Stimulated activated CD4-positive, alpha-beta T cell treated with anti-CD3 and anti-CD28 coated beads, Interleukin-4, amount 100 ng/mL, for 1 hour (primary cell): ENCODE measurements at regions not wholly inside any gene's neighbourhood (a gene's known extent, or its start where the extent isn't known, plus 50 kb on each side); places are given as distances from the start of the nearest gene placed in this dataset.

Source experiments
- DNase-seq: peaks from one replicate; pipeline ENCODE4 v3.0.0-alpha.2; 2020

DNA sequence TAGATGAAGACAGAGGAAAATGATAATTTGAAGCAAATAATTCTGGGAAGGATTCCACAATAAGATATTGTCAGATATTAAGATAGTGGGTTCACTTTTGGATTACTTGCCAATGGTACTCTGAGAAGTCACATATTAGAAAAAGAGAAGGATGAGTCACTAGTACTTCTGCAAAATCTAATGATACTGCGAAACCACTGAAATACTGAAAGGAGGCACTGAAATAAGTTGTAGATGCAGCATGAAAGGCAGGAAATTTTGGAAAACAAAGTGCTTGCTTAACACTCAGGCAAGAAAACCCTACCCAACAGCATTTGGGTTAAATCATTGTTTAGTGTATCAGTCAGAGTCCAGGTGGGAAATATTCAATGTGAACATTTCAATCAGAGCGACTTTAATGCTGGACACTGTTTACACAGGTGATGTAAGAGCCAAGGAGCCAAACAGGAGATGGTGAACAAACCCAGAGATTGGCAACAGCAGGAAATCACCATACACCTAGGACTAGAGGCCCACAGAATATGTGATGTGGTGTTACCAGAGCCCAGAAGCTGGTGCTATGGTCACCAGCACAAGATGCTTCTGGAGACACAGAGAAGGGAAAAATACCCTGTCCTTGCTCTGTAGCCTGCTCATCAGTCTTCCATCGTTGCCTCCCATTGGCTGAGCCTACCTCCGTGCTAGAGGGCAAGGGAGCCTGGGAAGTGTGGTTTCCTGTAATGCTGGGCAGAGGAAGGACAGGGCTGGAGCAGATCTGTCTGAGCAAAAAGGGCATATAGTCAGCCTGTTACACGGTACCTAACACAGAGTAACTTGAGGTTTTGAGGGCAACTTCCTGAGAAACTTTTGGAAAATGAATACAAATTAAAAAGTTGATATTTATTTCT, 204.7 kb upstream of the ITGA4 start:
- no peak for DNase-seq

GRCh38 chr2:181253438-181253837, 203.7 kb upstream of the ITGA4 start:
- no peak for DNase-seq

DNA sequence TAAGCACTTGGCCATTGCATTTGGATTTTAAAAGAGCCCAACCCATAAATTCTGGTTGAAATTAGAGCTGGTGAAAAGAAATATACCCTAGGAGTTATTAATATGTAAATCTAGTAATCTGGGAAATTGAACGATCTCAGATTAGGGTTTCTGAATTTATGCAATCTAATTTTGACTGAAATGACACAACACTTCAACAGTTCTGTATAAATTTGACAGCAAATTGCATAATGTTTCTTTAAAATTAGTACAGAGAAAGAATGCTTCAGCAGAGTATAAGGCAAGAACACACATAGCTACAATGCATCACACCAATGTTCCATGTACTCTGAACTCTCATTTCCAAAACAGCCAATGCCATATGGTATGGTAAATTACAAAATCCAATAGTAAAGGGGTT, 201.5 kb upstream of the ITGA4 start:
- DNase-seq, result no peak

GRCh38 chr2:181258720-181259119, 198.5 kb upstream of the ITGA4 start:
- DNase-seq, result no peak

DNA sequence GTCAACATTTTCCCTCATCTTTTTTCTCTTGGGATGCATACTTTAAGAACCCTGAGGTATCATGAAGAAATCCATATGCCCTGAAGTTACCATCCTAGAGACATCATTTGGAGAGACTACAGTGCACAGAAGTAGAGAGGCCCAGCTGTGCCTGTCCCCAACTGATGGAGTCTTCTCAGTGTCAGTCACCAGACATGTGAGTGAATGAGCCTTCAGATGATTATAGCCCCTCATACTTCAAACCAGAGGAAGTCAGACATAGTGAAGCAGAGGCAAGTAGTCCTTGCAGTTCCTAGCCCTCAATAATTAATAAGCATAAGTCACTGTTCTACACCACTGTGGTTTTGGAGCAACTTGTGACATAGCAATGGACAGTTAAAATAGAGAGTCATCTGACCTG, 194.4 kb upstream of the ITGA4 start:
- DNase-seq, result no peak

DNA sequence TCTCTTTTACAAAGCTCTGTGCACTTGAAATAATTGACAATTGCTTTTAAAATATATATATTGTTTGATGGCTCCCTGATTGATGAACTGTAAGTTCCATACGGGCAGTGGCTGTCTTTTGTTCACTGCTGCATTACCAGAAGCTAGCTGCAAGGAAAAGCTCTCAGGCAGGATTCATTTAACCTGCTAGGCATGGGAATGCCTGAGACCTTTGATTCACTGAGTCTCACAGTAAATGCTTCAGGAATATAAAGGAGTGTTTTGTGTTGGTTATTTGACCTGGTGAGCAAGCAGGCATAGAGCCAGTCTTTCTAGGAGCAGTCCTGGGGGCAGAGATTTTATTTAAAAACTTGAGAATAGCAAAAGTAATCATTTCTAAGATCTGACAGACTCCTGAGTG, 193.2 kb upstream of the ITGA4 start:
- no peak for DNase-seq

DNA sequence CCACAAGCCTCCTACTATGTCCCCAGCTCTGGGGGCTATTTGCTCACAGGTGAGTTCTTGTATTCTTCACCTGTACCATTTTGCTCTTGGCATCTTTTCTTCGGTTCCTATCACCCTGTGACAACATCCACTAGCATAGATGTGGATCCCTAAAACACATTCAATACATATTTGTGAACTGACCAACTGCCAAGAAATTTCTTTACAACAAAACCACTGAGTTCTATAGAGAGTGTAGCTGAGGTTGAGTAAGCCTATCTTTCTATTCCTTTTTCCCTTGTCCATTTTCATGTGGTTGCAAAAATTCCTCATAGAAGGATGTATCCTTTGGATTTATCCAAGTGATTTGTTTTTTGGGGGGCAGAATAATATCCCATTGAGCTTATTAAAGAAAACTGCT, 192.7 kb upstream of the ITGA4 start:
- no peak for DNase-seq

DNA sequence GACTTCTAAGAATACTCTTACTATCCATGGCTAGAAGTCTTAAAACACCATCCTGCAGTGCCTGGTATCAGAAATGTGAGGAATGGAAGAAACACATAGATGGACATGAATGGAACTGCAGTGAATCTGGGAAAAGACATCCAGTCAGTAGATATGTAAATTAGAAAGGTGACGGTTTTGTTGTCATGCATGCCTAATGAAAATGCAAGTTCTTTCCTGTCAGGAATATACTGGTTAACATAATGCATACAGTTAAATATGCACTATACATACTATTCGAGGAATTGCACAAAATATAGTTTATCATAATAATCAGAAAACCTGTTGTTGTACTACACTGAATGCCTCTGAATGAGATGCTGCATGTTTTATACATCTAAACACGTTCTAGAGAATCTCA, 190.6 kb upstream of the ITGA4 start:
- DNase-seq, result no peak

DNA sequence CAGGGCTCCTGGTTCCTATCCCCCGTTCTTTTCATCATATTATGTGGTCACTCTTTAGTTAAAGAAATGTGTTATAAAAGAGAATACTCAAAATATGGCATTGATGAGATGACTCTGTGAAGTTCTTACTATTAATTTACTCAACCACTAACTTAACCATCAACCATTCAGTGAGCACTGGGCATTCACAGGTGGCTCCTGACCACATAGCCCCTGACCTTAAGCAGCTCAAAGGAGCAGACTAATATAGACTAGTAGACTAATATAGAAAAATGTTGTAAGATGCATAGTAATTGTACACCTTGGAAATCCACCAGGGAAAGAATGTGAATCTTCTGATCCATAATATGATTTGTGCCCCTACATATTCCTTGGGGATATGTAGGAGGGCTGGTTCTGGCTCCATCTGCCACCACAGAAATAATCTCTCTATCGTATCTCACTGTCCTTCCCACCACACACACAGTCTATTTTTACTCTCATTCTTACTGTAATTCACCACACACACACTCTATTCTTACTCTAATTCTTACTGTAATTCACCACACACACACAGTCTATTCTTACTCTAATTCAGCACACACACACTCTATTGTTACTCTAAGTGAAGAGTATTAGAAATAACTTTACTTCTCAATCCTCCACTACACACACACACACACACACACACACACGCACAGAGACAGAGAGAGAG, 188.9 kb upstream of the ITGA4 start:
- no peak for DNase-seq

DNA sequence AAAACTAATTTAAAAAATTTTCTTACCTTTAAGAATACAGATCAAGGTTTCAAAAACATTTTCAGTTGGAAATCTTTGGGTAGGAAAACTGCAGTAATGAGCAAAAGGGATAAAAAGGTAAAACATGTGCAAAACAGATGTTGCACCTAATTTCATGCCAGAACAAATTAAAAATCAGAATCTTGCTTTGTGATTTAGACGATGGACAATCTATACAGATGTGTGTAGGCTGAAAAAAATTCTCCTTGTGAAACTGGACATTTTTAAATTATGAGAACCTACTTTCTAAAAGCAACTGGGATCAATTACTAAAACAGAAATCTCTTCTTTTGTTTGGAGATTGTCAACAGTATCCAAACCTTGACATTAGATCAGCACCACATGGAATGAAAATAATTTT, 183.2 kb upstream of the ITGA4 start:
- no peak for DNase-seq

DNA sequence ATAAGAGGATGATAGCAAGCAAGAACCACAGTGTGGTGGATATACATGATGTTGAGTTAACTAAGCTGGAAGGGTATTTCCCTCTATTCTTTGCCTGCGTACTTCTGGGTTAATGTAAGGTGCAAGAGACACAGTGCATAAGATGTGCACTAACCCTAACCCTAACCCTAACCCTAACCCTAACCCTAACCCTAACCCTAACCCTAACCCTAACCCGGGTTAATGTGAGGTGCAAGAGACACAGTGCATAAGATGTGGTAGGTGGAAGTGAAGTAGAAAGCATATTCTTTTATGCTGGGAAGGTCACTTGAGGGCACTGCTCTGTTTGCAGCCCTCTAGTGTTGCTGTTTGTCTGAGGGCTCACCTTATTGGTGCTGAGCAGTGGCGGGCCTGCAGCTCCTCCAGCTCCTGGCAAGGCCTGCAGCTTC, 181.5 kb upstream of the ITGA4 start:
- no peak for DNase-seq

DNA sequence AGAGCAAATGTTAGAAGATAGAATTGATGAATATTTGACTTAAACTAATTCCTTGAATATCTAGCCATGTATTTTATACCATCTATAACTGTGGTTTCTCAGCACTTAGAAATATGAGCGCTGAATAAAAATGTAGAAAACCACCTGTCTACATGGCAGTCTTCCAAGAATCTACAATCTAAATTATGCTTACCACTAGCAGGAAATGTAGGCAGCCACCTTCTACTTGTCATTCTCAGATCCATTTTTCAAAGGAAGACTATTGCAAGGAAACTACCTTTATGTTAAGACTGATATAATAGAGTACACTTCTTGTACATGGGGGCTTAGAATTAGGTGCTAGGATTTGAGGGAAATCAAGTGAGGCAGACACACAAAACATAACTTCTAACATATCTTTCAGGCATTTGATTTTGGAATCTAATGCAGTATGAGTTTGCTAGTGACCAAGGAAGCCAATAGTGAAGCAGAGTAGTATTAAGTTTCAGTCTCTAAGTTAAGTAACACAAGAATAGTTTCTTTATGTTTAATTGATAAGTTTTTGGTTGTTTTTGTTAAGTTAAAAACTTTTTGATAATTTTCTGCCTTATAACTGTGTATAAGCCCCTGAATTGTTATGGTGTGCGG, 175.9 kb upstream of the ITGA4 start:
- DNase-seq, result no peak

- DNase-seq, result no peak
These were observed 172.1 kb upstream of the ITGA4 start for GRCh38 chr2:181285116-181285515.

- DNase-seq, result no peak
These were observed 167.5 kb upstream of the ITGA4 start for GRCh38 chr2:181289698-181290097.

DNA sequence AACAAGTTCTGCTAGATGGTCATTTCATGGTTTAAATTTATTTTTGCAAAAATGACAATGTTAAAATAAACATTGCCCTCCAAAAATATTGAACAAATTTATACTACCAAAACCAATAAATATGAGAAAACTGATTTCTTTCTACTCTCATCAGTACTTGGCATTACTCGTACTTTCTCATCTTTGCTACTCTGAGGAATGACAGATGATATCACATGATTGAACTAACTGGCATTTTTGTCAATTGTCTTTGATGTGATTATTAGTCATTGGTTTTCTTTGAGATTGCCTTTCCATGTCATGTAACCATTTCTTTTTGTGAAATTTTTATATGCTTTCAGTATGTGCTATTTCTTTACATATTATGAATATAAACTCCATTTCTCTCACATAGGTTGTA, 167.0 kb upstream of the ITGA4 start:
- DNase-seq, result no peak

- no peak for DNase-seq
These were observed 162.2 kb upstream of the ITGA4 start for GRCh38 chr2:181294979-181295378.

GRCh38 chr2:181300600-181301291, 156.4 kb upstream of the ITGA4 start:
- DNase-seq, result no peak

GRCh38 chr2:181304011-181304844, 153.0 kb upstream of the ITGA4 start:
- no peak for DNase-seq

DNA sequence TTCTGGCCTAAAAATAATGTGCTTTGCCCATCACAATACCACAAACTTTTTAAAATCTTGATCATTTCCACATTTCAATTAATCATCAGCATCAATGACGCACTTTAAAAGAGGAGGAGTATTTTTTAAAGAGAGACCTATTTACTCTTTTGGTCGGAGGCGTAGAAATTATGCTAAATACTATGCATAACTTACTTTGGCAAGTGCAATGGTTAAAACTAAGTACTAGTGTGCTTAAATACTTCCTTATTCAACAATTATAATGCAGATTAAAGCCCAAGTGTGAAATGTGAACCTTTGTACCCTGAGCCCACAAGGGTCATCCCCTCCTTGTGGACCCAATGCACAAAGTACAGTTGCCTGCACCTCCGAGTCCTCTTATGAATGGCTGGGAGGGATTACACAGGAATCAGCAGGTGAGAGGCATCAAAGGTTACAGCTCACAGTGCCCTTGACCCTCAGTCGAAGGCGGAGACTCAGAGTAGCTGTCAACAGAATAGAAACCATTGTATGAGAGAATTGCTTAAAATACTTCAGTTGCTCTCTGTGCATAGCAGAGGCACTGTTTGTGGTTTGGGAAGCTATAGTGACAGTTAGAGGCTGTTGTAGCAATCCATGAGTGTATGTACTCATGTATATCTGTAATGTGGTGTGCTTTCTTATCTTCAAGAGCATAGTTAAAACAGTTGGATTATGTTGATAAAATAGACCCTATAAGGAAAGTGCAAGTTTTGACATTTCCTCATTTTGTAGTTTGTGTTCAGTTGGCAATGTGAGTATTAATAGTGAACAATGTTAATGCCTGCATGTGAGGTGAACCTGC, 151.7 kb upstream of the ITGA4 start:
- no peak for DNase-seq

- DNase-seq, result no peak
These were observed 150.4 kb upstream of the ITGA4 start for GRCh38 chr2:181306785-181307184.

GRCh38 chr2:181307203-181307991, 149.8 kb upstream of the ITGA4 start:
- DNase-seq, result no peak
